Neuron (in vitro differentiated cells): ENCODE measurements at regions not wholly inside any gene's neighbourhood (a gene's known extent, or its start where the extent isn't known, plus 50 kb on each side); places are given as distances from the start of the nearest gene placed in this dataset.
A peak's percentile ranks its signal among the peaks of the same experiment; 100 is the strongest.
"Not testable (repeated sequence)": the region's sequence is repeated elsewhere in the genome, so short reads cannot be mapped to it uniquely, and the experiment has no call there.

Experiments
- H2AFZ ChIP-seq: one replicate; pipeline ENCODE4 v1.6.1; 2013; ENCODE audit warnings: low read depth, mild to moderate bottlenecking, inconsistent platforms, low read length, moderate library complexity
- H3K27me3 ChIP-seq: one replicate; pipeline ENCODE4 v1.6.1; 2013; ENCODE audit warnings: low read length; ENCODE audit not compliant: insufficient read depth
- H3K36me3 ChIP-seq: one replicate; pipeline ENCODE4 v1.6.1; 2013; ENCODE audit warnings: low read length; ENCODE audit not compliant: insufficient read depth
- H3K4me1 ChIP-seq: one replicate; pipeline ENCODE4 v1.6.1; 2013; ENCODE audit warnings: low read length; ENCODE audit not compliant: insufficient read depth
- H3K4me3 ChIP-seq: 2 replicates; pipeline ENCODE4 v1.5.1; 2013; ENCODE audit warnings: mild to moderate bottlenecking, low read length, moderate library complexity
- H3K9me3 ChIP-seq: one replicate; pipeline ENCODE4 v1.6.1; 2013; ENCODE audit warnings: low read length

- Histone ChIP-seq H3K4me3 (no peak overlapping the region), H3K27me3 (no peaks in the 10 kb centered on the region), H2AFZ (no peak overlapping the region), H3K9me3 (no peaks in the 10 kb centered on the region), H3K4me1 (no peaks in the 10 kb centered on the region), H3K36me3 (no peaks in the 10 kb centered on the region)
Measured at GRCh38 chr1:221239792-221240191, 360.5 kb downstream of the HLX start.

- Histone ChIP-seq H2AFZ (no peak overlapping the region), H3K4me3 (no peak overlapping the region), H3K36me3 (no peaks in the 10 kb centered on the region), H3K4me1 (no peaks in the 10 kb centered on the region), H3K27me3 (no peaks in the 10 kb centered on the region), H3K9me3 (no peaks in the 10 kb centered on the region)
Measured at GRCh38 chr1:221240690-221241089, 361.4 kb downstream of the HLX start.

GRCh38 chr1:221241157-221241556 is 361.9 kb downstream of the HLX start:
- H3K9me3 ChIP-seq: no peaks in the 10 kb centered on the region
- no peak overlapping the region for H3K4me3 ChIP-seq
- H3K36me3 ChIP-seq: no peaks in the 10 kb centered on the region
- no peak overlapping the region for H2AFZ ChIP-seq
- H3K4me1 ChIP-seq: no peaks in the 10 kb centered on the region
- H3K27me3 ChIP-seq: no peaks in the 10 kb centered on the region

- H3K4me1 ChIP-seq: no peaks in the 10 kb centered on the region
- no peaks in the 10 kb centered on the region for H3K36me3 ChIP-seq
- no peak overlapping the region for H2AFZ ChIP-seq
- H3K27me3 ChIP-seq: no peaks in the 10 kb centered on the region
- no peak overlapping the region for H3K4me3 ChIP-seq
- no peaks in the 10 kb centered on the region for H3K9me3 ChIP-seq
Measured at GRCh38 chr1:221241592-221241991, 362.3 kb downstream of the HLX start.

- H2AFZ ChIP-seq: no peak overlapping the region
- no peaks in the 10 kb centered on the region for H3K36me3 ChIP-seq
- H3K9me3 ChIP-seq: no peaks in the 10 kb centered on the region
- no peaks in the 10 kb centered on the region for H3K27me3 ChIP-seq
- no peak overlapping the region for H3K4me3 ChIP-seq
- no peaks in the 10 kb centered on the region for H3K4me1 ChIP-seq
Measured at GRCh38 chr1:221246067-221246466, 366.8 kb downstream of the HLX start.

GRCh38 chr1:221246628-221247415 is 367.6 kb downstream of the HLX start:
- Histone ChIP-seq H3K9me3 (no peaks in the 10 kb centered on the region), H2AFZ (no peak overlapping the region), H3K36me3 (no peaks in the 10 kb centered on the region), H3K27me3 (no peaks in the 10 kb centered on the region), H3K4me1 (no peaks in the 10 kb centered on the region), H3K4me3 (no peak overlapping the region)

- no peak overlapping the region for H2AFZ ChIP-seq
- H3K36me3 ChIP-seq: no peaks in the 10 kb centered on the region
- no peaks in the 10 kb centered on the region for H3K9me3 ChIP-seq
- no peaks in the 10 kb centered on the region for H3K4me1 ChIP-seq
- no peak overlapping the region for H3K4me3 ChIP-seq
- H3K27me3 ChIP-seq: no peaks in the 10 kb centered on the region
Measured at GRCh38 chr1:221251580-221251979, 372.3 kb downstream of the HLX start.

- Histone ChIP-seq H3K4me3 (no peak overlapping the region), H3K27me3 (no peaks in the 10 kb centered on the region), H2AFZ (no peak overlapping the region), H3K4me1 (no peaks in the 10 kb centered on the region), H3K9me3 (no peaks in the 10 kb centered on the region), H3K36me3 (no peaks in the 10 kb centered on the region)
Measured at GRCh38 chr1:221254813-221255212, 375.6 kb downstream of the HLX start.

- Histone ChIP-seq H3K27me3 (no peaks in the 10 kb centered on the region), H3K36me3 (no peaks in the 10 kb centered on the region), H3K9me3 (no peaks in the 10 kb centered on the region), H2AFZ (no peak overlapping the region), H3K4me3 (no peak overlapping the region), H3K4me1 (no peaks in the 10 kb centered on the region)
Measured at GRCh38 chr1:221256773-221257172, 377.5 kb downstream of the HLX start.

- H3K27me3 ChIP-seq, H3K9me3 ChIP-seq, H3K36me3 ChIP-seq, H3K4me1 ChIP-seq, H2AFZ ChIP-seq, H3K4me3 ChIP-seq: not testable (repeated sequence)
Measured at GRCh38 chr1:221257548-221257947, 378.3 kb downstream of the HLX start.

- not testable (repeated sequence) for H3K4me1 ChIP-seq, H3K27me3 ChIP-seq, H3K36me3 ChIP-seq, H3K9me3 ChIP-seq, H3K4me3 ChIP-seq, H2AFZ ChIP-seq
Measured at GRCh38 chr1:221262677-221263076, 383.4 kb downstream of the HLX start.

GRCh38 chr1:221263831-221264767 is 384.9 kb downstream of the HLX start:
- Histone ChIP-seq H3K9me3 (no peaks in the 10 kb centered on the region), H3K4me3 (no peak overlapping the region), H3K27me3 (no peaks in the 10 kb centered on the region), H3K36me3 (no peaks in the 10 kb centered on the region), H3K4me1 (no peaks in the 10 kb centered on the region), H2AFZ (peak overlapping the region; percentile 52)

- Histone ChIP-seq H3K9me3 (no peaks in the 10 kb centered on the region), H3K36me3 (no peaks in the 10 kb centered on the region), H2AFZ (no peak overlapping the region), H3K27me3 (no peaks in the 10 kb centered on the region), H3K4me1 (no peaks in the 10 kb centered on the region), H3K4me3 (no peak overlapping the region)
Measured at GRCh38 chr1:221264848-221265247, 385.6 kb downstream of the HLX start.
